DND-41 (cell line): ENCODE measurements at regions not wholly inside any gene's neighbourhood (a gene's known extent, or its start where the extent isn't known, plus 50 kb on each side); places are given as distances from the start of the nearest gene placed in this dataset.

Experiments used
- ATAC-seq: fragments of 200-7000 bp; cut with Tn5 transposase; 3 replicates; pipeline ENCODE4 v1.9.1; 2021; ENCODE audit warnings: low read depth; ENCODE audit not compliant: insufficient read depth
- DNase-seq: peaks from one replicate; pipeline ENCODE4 v3.0.0-alpha.2; 2020
- H2AFZ ChIP-seq: 2 replicates; pipeline ENCODE4 v1.6.0; 2012; ENCODE audit warnings: low read depth, low read length
- H3K27ac ChIP-seq: 2 replicates; pipeline ENCODE4 v1.5.1; 2012; ENCODE audit warnings: low read length, inconsistent platforms
- H3K27me3 ChIP-seq: fragments of 200-600 bp; sonication (generic); 2 replicates; pipeline ENCODE4 v1.6.0; 2012; ENCODE audit warnings: low read length, mild to moderate bottlenecking, inconsistent platforms; ENCODE audit not compliant: insufficient read depth, poor library complexity
- H3K36me3 ChIP-seq: 2 replicates; pipeline ENCODE4 v1.5.1; 2012; ENCODE audit warnings: low read length, inconsistent platforms; ENCODE audit not compliant: insufficient read depth
- H3K4me1 ChIP-seq: 2 replicates; pipeline ENCODE4 v1.5.1; 2012; ENCODE audit warnings: mild to moderate bottlenecking, low read length; ENCODE audit not compliant: insufficient read depth
- H3K4me2 ChIP-seq: 2 replicates; pipeline ENCODE4 v1.6.0; 2012; ENCODE audit warnings: mild to moderate bottlenecking, moderate library complexity, low read length, inconsistent platforms; ENCODE audit not compliant: insufficient read depth
- H3K4me3 ChIP-seq, 2 experiments: fragments of 200-600 bp in 1 of 2; shearing (Covaris generic) in 1 of 2; 2 replicates each; pipeline ENCODE4 v1.5.1; 2012 to 2016; ENCODE audit warnings: inconsistent platforms in 2 of 2, low read length in 2 of 2, mild to moderate bottlenecking in 2 of 2, low read depth in 1 of 2, moderate library complexity in 1 of 2
- H3K79me2 ChIP-seq: 2 replicates; pipeline ENCODE4 v1.6.0; 2012; ENCODE audit warnings: low read length, inconsistent platforms; ENCODE audit not compliant: insufficient read depth
- H3K9ac ChIP-seq: 2 replicates; pipeline ENCODE4 v1.6.0; 2012; ENCODE audit warnings: low read depth, mild to moderate bottlenecking, inconsistent platforms, low read length, moderate library complexity
- H3K9me3 ChIP-seq: 2 replicates; pipeline ENCODE4 v1.5.1; 2012; ENCODE audit warnings: low read length, moderate library complexity, mild to moderate bottlenecking, inconsistent platforms; ENCODE audit not compliant: insufficient read depth, severe bottlenecking
- H4K20me1 ChIP-seq: 2 replicates; pipeline ENCODE4 v1.6.0; 2012; ENCODE audit warnings: low read length; ENCODE audit not compliant: insufficient read depth
- CTCF ChIP-seq: IDR thresholded peaks from 2 replicates; pipeline ENCODE4 v1.5.1; 2012; ENCODE audit warnings: borderline replicate concordance, low read length, moderate library complexity, mild to moderate bottlenecking; ENCODE audit not compliant: poor library complexity, severe bottlenecking; ENCODE audit errors: extremely low read depth
- EZH2 ChIP-seq: IDR thresholded peaks from 3 replicates; pipeline ENCODE4 v1.6.1; 2012; ENCODE audit warnings: borderline replicate concordance, low read depth, mild to moderate bottlenecking, moderate library complexity, low read length, inconsistent platforms; ENCODE audit not compliant: severe bottlenecking

GRCh38 chr14:34201909-34202637 is 251.2 kb upstream of the EGLN3 start:
- no peaks in the 10 kb centered on the region for H4K20me1 ChIP-seq
- H3K79me2 ChIP-seq, result no peaks in the 10 kb centered on the region
- H3K4me1 ChIP-seq, result peaks cover 24% of the 10 kb centered on the region
- H3K9ac ChIP-seq, result no peak overlapping the region
- H3K36me3 ChIP-seq, result no peaks in the 10 kb centered on the region
- DNase-seq (no peak), ATAC-seq (no peak)
- no peak overlapping the region for H3K4me2 ChIP-seq
- no peak overlapping the region for H2AFZ ChIP-seq
- no peak overlapping the region for H3K4me3 ChIP-seq
- TF ChIP-seq EZH2 (no peak), CTCF (no peak)
- no peaks in the 10 kb centered on the region for H3K27me3 ChIP-seq
- no peaks in the 10 kb centered on the region for H3K9me3 ChIP-seq
- H3K27ac ChIP-seq, result no peak overlapping the region

- Histone ChIP-seq H4K20me1 (no peaks in the 10 kb centered on the region), H3K4me2 (peak overlapping the region; percentile 17; the same call in 1 of the 2 replicates), H3K79me2 (no peaks in the 10 kb centered on the region), H3K36me3 (no peaks in the 10 kb centered on the region), H3K4me3 (no peak overlapping the region), H3K4me1 (peaks cover 24% of the 10 kb centered on the region), H3K27me3 (no peaks in the 10 kb centered on the region), H2AFZ (no peak overlapping the region), H3K9ac (no peak overlapping the region), H3K9me3 (no peaks in the 10 kb centered on the region), H3K27ac (no peak overlapping the region; the same call in 1 of the 2 replicates)
- TF ChIP-seq EZH2, result no peak
- TF ChIP-seq CTCF, result no peak
- DNase-seq (peak; percentile 58), ATAC-seq (peak; percentile 90)
Observed at GRCh38 chr14:34199585-34199984, 248.7 kb upstream of the EGLN3 start.

GRCh38 chr14:34198096-34198495 is 247.2 kb upstream of the EGLN3 start:
- DNase-seq (no peak), ATAC-seq (no peak)
- H3K9ac ChIP-seq, result no peak overlapping the region
- H3K4me2 ChIP-seq, result no peak overlapping the region
- no peaks in the 10 kb centered on the region for H3K79me2 ChIP-seq
- H4K20me1 ChIP-seq, result no peaks in the 10 kb centered on the region
- no peaks in the 10 kb centered on the region for H3K9me3 ChIP-seq
- TF ChIP-seq CTCF, result no peak
- no peak for TF ChIP-seq EZH2
- H2AFZ ChIP-seq, result no peak overlapping the region
- peaks cover 18% of the 10 kb centered on the region for H3K4me1 ChIP-seq
- no peaks in the 10 kb centered on the region for H3K27me3 ChIP-seq
- no peaks in the 10 kb centered on the region for H3K36me3 ChIP-seq
- H3K4me3 ChIP-seq, result no peak overlapping the region
- H3K27ac ChIP-seq, result no peak overlapping the region
